ENCODE measurements at regions not wholly inside any gene's neighbourhood (a gene's known extent, or its start where the extent isn't known, plus 50 kb on each side); places are given as distances from the start of the nearest gene placed in this dataset.

DNA sequence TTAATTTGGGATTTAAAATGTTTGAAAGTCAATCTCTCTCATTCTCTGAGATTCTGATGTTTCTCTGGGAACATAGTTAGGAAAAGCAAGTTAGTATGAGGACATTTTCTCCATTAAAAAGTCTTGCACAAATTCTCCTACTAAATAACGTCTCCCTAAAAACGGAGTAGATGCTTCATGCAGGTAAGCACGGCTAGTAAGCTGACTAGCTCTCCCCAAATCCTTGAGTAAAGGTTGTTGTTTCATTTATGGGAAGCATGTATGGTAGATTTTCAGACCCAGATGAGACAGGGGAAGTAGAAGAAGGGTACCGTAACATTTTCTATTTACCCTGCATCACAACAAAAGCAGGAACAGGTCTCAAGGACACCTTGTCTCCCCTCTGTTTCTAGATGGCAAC lies 181.5 kb upstream of the TSPY4 start:
- Histone ChIP-seq H3K18ac (ENCODE audit: extremely low read depth, low read length) (no peak overlapping the region), H3K9me3 (ENCODE audit: insufficient read depth in 2 of 2, low read depth in 1 of 2, low read length in 1 of 2) (no peaks in the 10 kb centered on the region), H3K56ac (replicated peaks; ENCODE audit: insufficient read length, low read depth, low read length) (no peak overlapping the region), H4K20me1 (replicated peaks in 1 of 2; ENCODE audit: control insufficient read depth in 1 of 2, insufficient read depth in 2 of 2, low read length in 2 of 2) (no peaks in the 10 kb centered on the region), H3K9ac (replicated peaks in 1 of 4; ENCODE audit: extremely low read depth in 1 of 4, low read depth in 3 of 4, low read length in 3 of 4) (no peak overlapping the region), H3K27me3 (replicated peaks in 1 of 4; ENCODE audit: control insufficient read depth in 3 of 4, extremely low read depth in 1 of 4, insufficient read depth in 3 of 4, low read length in 3 of 4) (no peaks in the 10 kb centered on the region), H2BK20ac (ENCODE audit: low read length) (no peak overlapping the region), H2BK120ac (replicated peaks; ENCODE audit: low read depth, low read length) (no peak overlapping the region), H3K36me3 (ENCODE audit: control insufficient read depth in 2 of 4, insufficient read depth in 4 of 4, low read length in 3 of 4) (no peaks in the 10 kb centered on the region), H3K4me3 (ENCODE audit: extremely low read depth in 1 of 4, insufficient read depth in 2 of 4, low read depth in 3 of 4, low read length in 4 of 4) (no peak overlapping the region), H2AK5ac (ENCODE audit: low read depth, low read length) (no peak overlapping the region), H2BK12ac (ENCODE audit: low read depth, low read length) (no peak overlapping the region), H3K14ac (ENCODE audit: insufficient read length) (no peak overlapping the region), H2BK5ac (ENCODE audit: low read depth, low read length) (no peak overlapping the region), H2AFZ (ENCODE audit: low read length) (no peak overlapping the region), H3K79me2 (ENCODE audit: control insufficient read depth in 1 of 2, insufficient read depth in 2 of 2, low read length in 2 of 2) (no peaks in the 10 kb centered on the region), H4K5ac (ENCODE audit: insufficient read length, low read depth, low read length) (no peak overlapping the region), H3K4ac (replicated peaks; ENCODE audit: insufficient read length, low read depth, low read length) (no peak overlapping the region), H3K23ac (ENCODE audit: insufficient read length) (no peak overlapping the region), H3K4me2 (ENCODE audit: insufficient read depth in 1 of 2, low read depth in 2 of 2, low read length in 2 of 2) (no peak overlapping the region), H4K91ac (replicated peaks; ENCODE audit: insufficient read length, low read length) (no peak overlapping the region), H3K79me1 (ENCODE audit: low read depth, low read length) (no peaks in the 10 kb centered on the region), H3K23me2 (ENCODE audit: low read depth, low read length) (no peaks in the 10 kb centered on the region), H2BK15ac (ENCODE audit: low read length) (no peak overlapping the region), H4K8ac (ENCODE audit: extremely low read depth, insufficient read depth, low read length) (no peak overlapping the region), H3K27ac (ENCODE audit: low read depth, low read length) (no peak overlapping the region), H3K4me1 (replicated peaks in 1 of 4; ENCODE audit: control insufficient read depth in 3 of 4, insufficient read depth in 4 of 4, low read length in 3 of 4) (no peaks in the 10 kb centered on the region)
- FAIRE-seq: no peak
- ChIA-PET POLR2A (ENCODE audit: partially characterized antibody) (no interaction called here), CTCF (ENCODE audit: partially characterized antibody) (no interaction called here)
- TF ChIP-seq GTF2F1 (IDR thresholded peaks at IDR 0.05; ENCODE audit: borderline replicate concordance, low read depth, low read length): no peak
- WGBS, 2 experiments (ENCODE audit: extremely low coverage in 1 of 2, insufficient coverage in 1 of 2, insufficient read length in 1 of 2, insufficient replicate concordance in 2 of 2, low coverage in 1 of 2, low lambda C conversion rate in 2 of 2, missing lambda C conversion rate in 1 of 2): 78% methylated on average over 4 of the region's 4 CpGs; no CpG with 5 or more reads in 1 of the 2 experiments
- no peak for DNase-seq (ENCODE audit: low read depth in 1 of 2, low spot score in 2 of 2)
